DND-41 (cell line): ENCODE measurements at regions not wholly inside any gene's neighbourhood (a gene's known extent, or its start where the extent isn't known, plus 50 kb on each side); places are given as distances from the start of the nearest gene placed in this dataset.

Experiments
- ATAC-seq: fragments of 200-7000 bp; cut with Tn5 transposase; 3 replicates; pipeline ENCODE4 v1.9.1; 2021; ENCODE audit warnings: low read depth; ENCODE audit not compliant: insufficient read depth
- DNase-seq: peaks from one replicate; pipeline ENCODE4 v3.0.0-alpha.2; 2020
- H2AFZ ChIP-seq: 2 replicates; pipeline ENCODE4 v1.6.0; 2012; ENCODE audit warnings: low read depth, low read length
- H3K27ac ChIP-seq: 2 replicates; pipeline ENCODE4 v1.5.1; 2012; ENCODE audit warnings: low read length, inconsistent platforms
- H3K27me3 ChIP-seq: fragments of 200-600 bp; sonication (generic); 2 replicates; pipeline ENCODE4 v1.6.0; 2012; ENCODE audit warnings: low read length, mild to moderate bottlenecking, inconsistent platforms; ENCODE audit not compliant: insufficient read depth, poor library complexity
- H3K36me3 ChIP-seq: 2 replicates; pipeline ENCODE4 v1.5.1; 2012; ENCODE audit warnings: low read length, inconsistent platforms; ENCODE audit not compliant: insufficient read depth
- H3K4me1 ChIP-seq: 2 replicates; pipeline ENCODE4 v1.5.1; 2012; ENCODE audit warnings: mild to moderate bottlenecking, low read length; ENCODE audit not compliant: insufficient read depth
- H3K4me2 ChIP-seq: 2 replicates; pipeline ENCODE4 v1.6.0; 2012; ENCODE audit warnings: mild to moderate bottlenecking, moderate library complexity, low read length, inconsistent platforms; ENCODE audit not compliant: insufficient read depth
- H3K4me3 ChIP-seq, 2 experiments: fragments of 200-600 bp in 1 of 2; shearing (Covaris generic) in 1 of 2; 2 replicates each; pipeline ENCODE4 v1.5.1; 2012 to 2016; ENCODE audit warnings: inconsistent platforms in 2 of 2, low read length in 2 of 2, mild to moderate bottlenecking in 2 of 2, low read depth in 1 of 2, moderate library complexity in 1 of 2
- H3K79me2 ChIP-seq: 2 replicates; pipeline ENCODE4 v1.6.0; 2012; ENCODE audit warnings: low read length, inconsistent platforms; ENCODE audit not compliant: insufficient read depth
- H3K9ac ChIP-seq: 2 replicates; pipeline ENCODE4 v1.6.0; 2012; ENCODE audit warnings: low read depth, mild to moderate bottlenecking, inconsistent platforms, low read length, moderate library complexity
- H3K9me3 ChIP-seq: 2 replicates; pipeline ENCODE4 v1.5.1; 2012; ENCODE audit warnings: low read length, moderate library complexity, mild to moderate bottlenecking, inconsistent platforms; ENCODE audit not compliant: insufficient read depth, severe bottlenecking
- H4K20me1 ChIP-seq: 2 replicates; pipeline ENCODE4 v1.6.0; 2012; ENCODE audit warnings: low read length; ENCODE audit not compliant: insufficient read depth
- EZH2 ChIP-seq: IDR thresholded peaks from 3 replicates; pipeline ENCODE4 v1.6.1; 2012; ENCODE audit warnings: borderline replicate concordance, low read depth, mild to moderate bottlenecking, moderate library complexity, low read length, inconsistent platforms; ENCODE audit not compliant: severe bottlenecking
- TF ChIP-seq, protein P1 (sequence below): IDR thresholded peaks from 2 replicates; pipeline ENCODE4 v1.5.1; 2012; ENCODE audit warnings: borderline replicate concordance, low read length, moderate library complexity, mild to moderate bottlenecking; ENCODE audit not compliant: poor library complexity, severe bottlenecking; ENCODE audit errors: extremely low read depth

DNA sequence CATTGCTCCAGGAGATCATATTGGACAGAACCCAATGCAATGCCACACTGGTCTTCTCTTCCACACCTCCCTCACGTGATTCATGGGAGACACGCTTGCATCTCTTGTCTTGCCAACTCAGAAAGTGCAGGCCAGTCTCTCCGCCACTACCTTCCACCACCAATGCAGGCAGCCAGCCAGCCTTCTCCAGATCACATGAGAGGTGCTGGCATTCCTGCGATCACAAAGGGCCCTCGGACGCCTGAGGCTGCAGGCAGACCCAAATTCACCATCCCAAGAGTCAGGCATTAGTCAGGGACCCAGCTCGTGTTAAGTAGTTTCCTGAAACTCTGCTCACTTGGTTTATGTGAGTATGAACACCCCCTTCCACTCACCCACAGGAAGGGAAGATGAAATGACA is 437.0 kb upstream of the ETAA1 start:
- Histone ChIP-seq H3K9ac (no peak overlapping the region), H3K36me3 (no peaks in the 10 kb centered on the region), H3K4me2 (no peak overlapping the region), H3K4me1 (no peaks in the 10 kb centered on the region), H2AFZ (no peak overlapping the region), H3K4me3 (no peak overlapping the region), H3K27ac (no peak overlapping the region), H3K27me3 (no peaks in the 10 kb centered on the region), H3K9me3 (no peaks in the 10 kb centered on the region), H4K20me1 (no peaks in the 10 kb centered on the region), H3K79me2 (no peaks in the 10 kb centered on the region)
- TF ChIP-seq EZH2: no peak
- TF ChIP-seq, protein P1, sequence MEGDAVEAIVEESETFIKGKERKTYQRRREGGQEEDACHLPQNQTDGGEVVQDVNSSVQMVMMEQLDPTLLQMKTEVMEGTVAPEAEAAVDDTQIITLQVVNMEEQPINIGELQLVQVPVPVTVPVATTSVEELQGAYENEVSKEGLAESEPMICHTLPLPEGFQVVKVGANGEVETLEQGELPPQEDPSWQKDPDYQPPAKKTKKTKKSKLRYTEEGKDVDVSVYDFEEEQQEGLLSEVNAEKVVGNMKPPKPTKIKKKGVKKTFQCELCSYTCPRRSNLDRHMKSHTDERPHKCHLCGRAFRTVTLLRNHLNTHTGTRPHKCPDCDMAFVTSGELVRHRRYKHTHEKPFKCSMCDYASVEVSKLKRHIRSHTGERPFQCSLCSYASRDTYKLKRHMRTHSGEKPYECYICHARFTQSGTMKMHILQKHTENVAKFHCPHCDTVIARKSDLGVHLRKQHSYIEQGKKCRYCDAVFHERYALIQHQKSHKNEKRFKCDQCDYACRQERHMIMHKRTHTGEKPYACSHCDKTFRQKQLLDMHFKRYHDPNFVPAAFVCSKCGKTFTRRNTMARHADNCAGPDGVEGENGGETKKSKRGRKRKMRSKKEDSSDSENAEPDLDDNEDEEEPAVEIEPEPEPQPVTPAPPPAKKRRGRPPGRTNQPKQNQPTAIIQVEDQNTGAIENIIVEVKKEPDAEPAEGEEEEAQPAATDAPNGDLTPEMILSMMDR: no peak
- no peak for ATAC-seq
- no peak for DNase-seq

GRCh38 chr2:66962716-66963115 is 434.4 kb upstream of the ETAA1 start:
- H3K27me3 ChIP-seq: no peaks in the 10 kb centered on the region
- H2AFZ ChIP-seq: no peak overlapping the region
- ATAC-seq (no peak), DNase-seq (no peak)
- H3K27ac ChIP-seq: no peak overlapping the region
- no peak overlapping the region for H3K9ac ChIP-seq
- H3K4me3 ChIP-seq: no peak overlapping the region
- no peaks in the 10 kb centered on the region for H3K9me3 ChIP-seq
- no peaks in the 10 kb centered on the region for H3K79me2 ChIP-seq
- no peaks in the 10 kb centered on the region for H3K36me3 ChIP-seq
- TF ChIP-seq, protein P1: no peak
- no peak for TF ChIP-seq EZH2
- no peak overlapping the region for H3K4me2 ChIP-seq
- H3K4me1 ChIP-seq: no peaks in the 10 kb centered on the region
- no peaks in the 10 kb centered on the region for H4K20me1 ChIP-seq

- no peak for DNase-seq
Observed at GRCh38 chr2:66966631-66967030, 430.5 kb upstream of the ETAA1 start.

More at GRCh38 chr2:66966631-66967030, 430.5 kb upstream of the ETAA1 start:
- no peaks in the 10 kb centered on the region for H3K79me2 ChIP-seq
- H3K9me3 ChIP-seq: no peaks in the 10 kb centered on the region
- H3K4me3 ChIP-seq: no peak overlapping the region
- no peaks in the 10 kb centered on the region for H4K20me1 ChIP-seq
- no peaks in the 10 kb centered on the region for H3K27me3 ChIP-seq
- H2AFZ ChIP-seq: no peak overlapping the region
- H3K9ac ChIP-seq: no peak overlapping the region
- no peaks in the 10 kb centered on the region for H3K36me3 ChIP-seq
- H3K4me1 ChIP-seq: no peaks in the 10 kb centered on the region
- no peak overlapping the region for H3K27ac ChIP-seq
- no peak overlapping the region for H3K4me2 ChIP-seq
- no peak for ATAC-seq
- TF ChIP-seq, protein P1: no peak
- no peak for TF ChIP-seq EZH2
